Endothelial cell of umbilical vein (primary cell): ENCODE measurements at regions not wholly inside any gene's neighbourhood (a gene's known extent, or its start where the extent isn't known, plus 50 kb on each side); places are given as distances from the start of the nearest gene placed in this dataset.

Experiments used
- BruUV-seq: library from RNA; stranded (reverse); fragments of 400-500 nt; replicated peaks from 2 replicates; lab custom pipeline; 2021; lab: Mats Ljungman, UMichigan
- CTCF ChIA-PET: fragments of 300-600, 350-600 bp; sonication (Branson Sonifier 250); formaldehyde crosslinking; loops from one replicate; lab custom pipeline; 2021; ENCODE audit warnings: antibody characterized with exemption, inconsistent platforms; lab: Charles Lee
- POLR2A ChIA-PET: fragments of 300-600, 350-600 bp; sonication (Branson Sonifier 250); formaldehyde crosslinking; loops from one replicate; lab custom pipeline; 2021; ENCODE audit warnings: antibody characterized with exemption, inconsistent platforms; lab: Charles Lee
- DNase-seq: peaks from one replicate; pipeline ENCODE4 v3.0.0-alpha.2; 2011; ENCODE audit warnings: low read depth, low spot score
- FAIRE-seq: peaks from 2 replicates; lab custom pipeline; 2011; peaks lifted over from hg19 to GRCh38; lab: Jason Lieb, UNC
- H2AFZ ChIP-seq: 2 replicates; pipeline ENCODE4 v1.6.0; 2012; ENCODE audit warnings: low read depth, low read length, control low read depth, inconsistent platforms
- H3K27ac ChIP-seq: 2 replicates; pipeline ENCODE4 v1.5.1; 2011; ENCODE audit warnings: low read depth, mild to moderate bottlenecking, control low read depth, low read length, moderate library complexity; ENCODE audit not compliant: insufficient read depth
- H3K27me3 ChIP-seq, 2 experiments: 2 replicates each; pipeline versions ENCODE4 v1.6.0 to v1.6.1; 2011; ENCODE audit warnings: low read length in 2 of 2, mixed read lengths in 1 of 2; ENCODE audit not compliant: control insufficient read depth in 2 of 2, insufficient read depth in 2 of 2
- H3K36me3 ChIP-seq, 2 experiments: 2 replicates in 1 of 2; 3 replicates in 1 of 2; pipeline ENCODE4 v1.5.1; 2011; ENCODE audit warnings: low read length in 2 of 2, mild to moderate bottlenecking in 1 of 2, moderate library complexity in 1 of 2; ENCODE audit not compliant: control insufficient read depth in 2 of 2, insufficient read depth in 2 of 2; ENCODE audit errors: extremely low read depth in 1 of 2
- H3K4me1 ChIP-seq: 3 replicates; pipeline ENCODE4 v1.5.1; 2011; ENCODE audit warnings: mild to moderate bottlenecking, low read length; ENCODE audit not compliant: control insufficient read depth, insufficient read depth; ENCODE audit errors: extremely low read depth
- H3K4me2 ChIP-seq: 2 replicates; pipeline ENCODE4 v1.6.1; 2011; ENCODE audit warnings: low read length, control low read depth, mixed read lengths; ENCODE audit not compliant: insufficient read depth
- H3K4me3 ChIP-seq, 3 experiments: fragments of 200-600 bp in 1 of 3; sonication (generic), shearing (Covaris generic) in 1 of 3; replicated peaks in 1 of 3; 2 replicates each; pipeline ENCODE4 v1.5.1; 2011 to 2016; ENCODE audit warnings: control low read depth in 3 of 3, low read length in 3 of 3, mild to moderate bottlenecking in 2 of 3, inconsistent platforms in 1 of 3, low read depth in 1 of 3, moderate library complexity in 1 of 3; ENCODE audit not compliant: insufficient read depth in 1 of 3
- H3K79me2 ChIP-seq: 2 replicates; pipeline ENCODE4 v1.6.0; 2012; ENCODE audit warnings: low read length, inconsistent platforms; ENCODE audit not compliant: control insufficient read depth, insufficient read depth
- H3K9ac ChIP-seq: replicated peaks from 2 replicates; pipeline ENCODE3; 2011; ENCODE audit warnings: low read length, control low read depth; ENCODE audit not compliant: insufficient read depth; ENCODE audit errors: extremely low read depth
- H3K9me1 ChIP-seq: replicated peaks from 3 replicates; pipeline ENCODE4 v1.6.0; 2011; ENCODE audit warnings: mild to moderate bottlenecking, low read length; ENCODE audit not compliant: control insufficient read depth, insufficient read depth; ENCODE audit errors: extremely low read depth
- H3K9me3 ChIP-seq: replicated peaks from 2 replicates; pipeline ENCODE4 v1.5.1; 2012; ENCODE audit warnings: low read length, inconsistent platforms; ENCODE audit not compliant: control insufficient read depth, insufficient read depth
- H4K20me1 ChIP-seq: replicated peaks from 2 replicates; pipeline ENCODE3; 2011; ENCODE audit warnings: mild to moderate bottlenecking, low read length; ENCODE audit not compliant: control insufficient read depth, insufficient read depth; ENCODE audit errors: extremely low read depth
- CTCF ChIP-seq, 2 donors: IDR thresholded peaks; 1 replicate in 1 of 2; 2 replicates in 1 of 2; pipeline ENCODE4 v1.5.1; 2011; ENCODE audit warnings: low read length in 2 of 2, mild to moderate bottlenecking in 2 of 2, moderate library complexity in 2 of 2, control low read depth in 1 of 2, inconsistent platforms in 1 of 2, low read depth in 1 of 2; ENCODE audit not compliant: insufficient read depth in 1 of 2; ENCODE audit errors: extremely low read depth in 1 of 2
- EZH2 ChIP-seq: IDR thresholded peaks from 2 replicates; pipeline ENCODE4 v1.6.1; 2012; ENCODE audit warnings: borderline replicate concordance, low read depth, mild to moderate bottlenecking, moderate library complexity, low read length, inconsistent platforms; ENCODE audit not compliant: severe bottlenecking
- FOS ChIP-seq: IDR thresholded peaks from 2 replicates; pipeline ENCODE4 v1.6.1; 2011; ENCODE audit warnings: mild to moderate bottlenecking, low read length, moderate library complexity, borderline replicate concordance; ENCODE audit not compliant: insufficient read depth
- JUN ChIP-seq: IDR thresholded peaks from 2 replicates; pipeline ENCODE4 v1.6.1; 2011; ENCODE audit warnings: borderline replicate concordance, low read depth; ENCODE audit not compliant: insufficient read length, insufficient read depth
- MAX ChIP-seq: IDR thresholded peaks from 2 replicates; pipeline ENCODE4 v1.6.1; 2011; ENCODE audit not compliant: insufficient read depth, insufficient read length
- MYC ChIP-seq: IDR thresholded peaks from one replicate; pipeline ENCODE4 v1.6.1; 2011; ENCODE audit warnings: mild to moderate bottlenecking, low read depth, low read length
- POLR2A ChIP-seq: IDR thresholded peaks from 2 replicates; pipeline ENCODE4 v1.6.1; 2012; ENCODE audit warnings: low read depth, mild to moderate bottlenecking, control low read depth, low read length
- dilution Hi-C: fragments of 300-500 bp; cut with MboI; formaldehyde crosslinking; loops from one replicate; pipeline ENCODE4 v1.15.0; 2019; ENCODE audit warnings: low sequenced_read_pairs; ENCODE audit not compliant: extremely low pct_ligation_motif_present
- intact Hi-C: fragments of 100-400 bp; cut with micrococcal nuclease; formaldehyde crosslinking; loops from one replicate; pipeline ENCODE4 v1.10.0; 2022

DNA sequence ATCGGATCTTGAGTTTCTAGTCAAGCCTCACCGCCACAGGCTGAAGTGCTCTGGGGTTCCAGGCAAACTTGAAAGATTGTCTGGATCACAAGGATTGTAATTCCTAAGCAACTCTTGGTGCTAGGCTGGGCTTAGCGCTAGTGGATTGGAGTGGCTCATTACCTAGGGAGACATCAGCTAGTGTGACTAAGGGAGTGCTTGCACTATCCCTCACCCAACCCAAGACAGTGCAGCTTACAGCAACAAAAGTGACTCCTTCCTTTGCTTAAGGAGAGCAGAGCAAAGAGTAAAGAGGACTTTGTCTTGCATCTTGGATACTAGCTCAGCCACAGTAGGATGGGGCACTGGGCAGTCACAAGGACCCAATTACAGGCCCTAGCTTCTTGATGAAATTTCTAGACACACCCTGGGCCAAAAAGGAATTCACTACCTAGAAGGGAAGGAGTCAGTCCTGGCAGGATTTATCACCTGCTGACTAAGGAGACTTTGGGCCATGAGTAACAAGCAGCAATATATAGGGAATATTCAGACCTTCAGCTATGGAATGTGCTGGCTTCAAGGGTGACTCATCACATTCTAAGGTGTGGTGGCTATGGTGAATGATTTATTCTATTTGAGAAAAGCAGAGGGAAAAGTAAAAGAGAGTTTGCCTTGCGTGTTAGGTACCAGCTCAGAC, 1212.4 kb downstream of the PCDH18 start:
- dilution Hi-C loops (no loop called here), intact Hi-C loops (no loop called here)
- Histone ChIP-seq H3K9me3 (no peaks in the 10 kb centered on the region), H3K4me1 (peaks cover 5% of the 10 kb centered on the region), H4K20me1 (no peaks in the 10 kb centered on the region), H3K4me2 (no peak overlapping the region), H3K9ac (no peak overlapping the region), H3K27me3 (no peaks in the 10 kb centered on the region), H3K27ac (no peak overlapping the region), H2AFZ (no peak overlapping the region), H3K4me3 (no peak overlapping the region), H3K9me1 (no peaks in the 10 kb centered on the region), H3K36me3 (no peaks in the 10 kb centered on the region), H3K79me2 (no peaks in the 10 kb centered on the region)
- BruUV-seq, result no TSS peak
- TF ChIP-seq MAX, result no peak
- TF ChIP-seq FOS, result peak; percentile 59
- no peak for TF ChIP-seq EZH2
- FAIRE-seq (no peak), DNase-seq (peak; percentile 11)
- POLR2A ChIA-PET, result no interaction called here
- CTCF ChIA-PET, result interaction anchor here (1.0 to 1.4 kb wide), 2 partner anchors 9 to 36 kb away, joined by 4 to 8 read pairs; no protein-coding TSS in a partner anchor

GRCh38 chr4:136316961-136317360, 1215.3 kb downstream of the PCDH18 start:
- ChIA-PET CTCF (interaction anchor here (0.8 kb wide), 1 partner anchor 12 kb away, joined by 3 read pairs; no protein-coding TSS in a partner anchor), POLR2A (no interaction called here)
- no peaks in the 10 kb centered on the region for H4K20me1 ChIP-seq
- BruUV-seq, result no TSS peak
- H3K36me3 ChIP-seq, result no peaks in the 10 kb centered on the region
- no peak overlapping the region for H3K4me2 ChIP-seq
- H3K27ac ChIP-seq, result no peak overlapping the region
- H3K79me2 ChIP-seq, result no peaks in the 10 kb centered on the region
- intact Hi-C loops, result no loop called here
- no peak for TF ChIP-seq POLR2A
- TF ChIP-seq FOS, result no peak
- TF ChIP-seq JUN, result no peak
- TF ChIP-seq MYC, result no peak
- no peak for TF ChIP-seq CTCF (IDR thresholded peaks at IDR 0.05; ENCODE audit: extremely low read depth in 1 of 2, insufficient read depth in 1 of 2, low read depth in 1 of 2, low read length in 2 of 2)
- no peak for TF ChIP-seq EZH2
- no peaks in the 10 kb centered on the region for H3K9me3 ChIP-seq
- dilution Hi-C loops, result no loop called here
- DNase-seq (no peak), FAIRE-seq (no peak)
- peaks cover 17% of the 10 kb centered on the region for H3K4me1 ChIP-seq
- H3K9ac ChIP-seq, result no peak overlapping the region
- H2AFZ ChIP-seq, result no peak overlapping the region
- no peak overlapping the region for H3K4me3 ChIP-seq
- H3K27me3 ChIP-seq, result no peaks in the 10 kb centered on the region
- no peaks in the 10 kb centered on the region for H3K9me1 ChIP-seq
